Uterus (tissue), 2 donors: ENCODE measurements at regions not wholly inside any gene's neighbourhood (a gene's known extent, or its start where the extent isn't known, plus 50 kb on each side); places are given as distances from the start of the nearest gene placed in this dataset.

ENCODE experiments used
- POLR2A ChIP-seq, 2 donors: fragments of 450-650 bp; IDR thresholded peaks; one replicate each; pipeline ENCODE4 v1.6.1; 2016; ENCODE audit warnings: antibody characterized with exemption in 2 of 2, mild to moderate bottlenecking in 1 of 2, moderate library complexity in 1 of 2
- TF ChIP-seq, protein P1 (sequence below), 4 experiments: fragments of 200-600 bp in 2 of 4; fragments of 450-650 bp in 2 of 4; sonication (generic) in 2 of 4; IDR thresholded peaks; one replicate each; pipeline ENCODE4 v1.5.1; 2016 to 2019; ENCODE audit warnings: antibody characterized with exemption in 4 of 4, mild to moderate bottlenecking in 2 of 4, moderate library complexity in 1 of 4

DNA sequence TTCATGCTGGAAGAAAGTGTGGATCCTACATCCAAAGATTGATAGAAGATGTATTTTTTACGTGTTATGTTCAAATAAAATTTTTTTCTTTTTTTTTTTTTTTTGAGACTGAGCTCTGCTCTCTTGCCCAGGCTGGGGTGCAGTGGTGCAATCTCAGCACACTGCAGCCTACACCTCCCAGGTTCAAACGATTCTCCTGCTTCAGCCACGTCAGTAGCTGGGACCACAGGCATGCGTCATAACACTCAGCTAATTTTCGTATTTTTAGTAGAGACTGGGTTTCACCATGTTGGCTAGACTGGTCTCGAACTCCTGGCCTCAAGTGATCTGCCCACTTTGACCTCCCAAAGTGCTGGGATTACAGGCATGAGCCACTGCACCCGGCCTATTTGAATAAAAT lies 65.7 kb downstream of the KLF12 start:
- TF ChIP-seq, protein P1, sequence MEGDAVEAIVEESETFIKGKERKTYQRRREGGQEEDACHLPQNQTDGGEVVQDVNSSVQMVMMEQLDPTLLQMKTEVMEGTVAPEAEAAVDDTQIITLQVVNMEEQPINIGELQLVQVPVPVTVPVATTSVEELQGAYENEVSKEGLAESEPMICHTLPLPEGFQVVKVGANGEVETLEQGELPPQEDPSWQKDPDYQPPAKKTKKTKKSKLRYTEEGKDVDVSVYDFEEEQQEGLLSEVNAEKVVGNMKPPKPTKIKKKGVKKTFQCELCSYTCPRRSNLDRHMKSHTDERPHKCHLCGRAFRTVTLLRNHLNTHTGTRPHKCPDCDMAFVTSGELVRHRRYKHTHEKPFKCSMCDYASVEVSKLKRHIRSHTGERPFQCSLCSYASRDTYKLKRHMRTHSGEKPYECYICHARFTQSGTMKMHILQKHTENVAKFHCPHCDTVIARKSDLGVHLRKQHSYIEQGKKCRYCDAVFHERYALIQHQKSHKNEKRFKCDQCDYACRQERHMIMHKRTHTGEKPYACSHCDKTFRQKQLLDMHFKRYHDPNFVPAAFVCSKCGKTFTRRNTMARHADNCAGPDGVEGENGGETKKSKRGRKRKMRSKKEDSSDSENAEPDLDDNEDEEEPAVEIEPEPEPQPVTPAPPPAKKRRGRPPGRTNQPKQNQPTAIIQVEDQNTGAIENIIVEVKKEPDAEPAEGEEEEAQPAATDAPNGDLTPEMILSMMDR (IDR thresholded peaks at IDR 0.05) = no peak
- no peak for TF ChIP-seq POLR2A (IDR thresholded peaks at IDR 0.05)
